HG03064 (cell line): ENCODE measurements at regions not wholly inside any gene's neighbourhood (a gene's known extent, or its start where the extent isn't known, plus 50 kb on each side); places are given as distances from the start of the nearest gene placed in this dataset.
"Not testable (repeated sequence)": the region's sequence is repeated elsewhere in the genome, so short reads cannot be mapped to it uniquely, and the experiment has no call there.

Source experiments
- ATAC-seq: cut with Tn5 transposase; IDR thresholded peaks from one replicate; pipeline ENCODE4 v1.9.1; 2021; ENCODE audit warnings: low read depth; ENCODE audit not compliant: unreplicated experiment

DNA sequence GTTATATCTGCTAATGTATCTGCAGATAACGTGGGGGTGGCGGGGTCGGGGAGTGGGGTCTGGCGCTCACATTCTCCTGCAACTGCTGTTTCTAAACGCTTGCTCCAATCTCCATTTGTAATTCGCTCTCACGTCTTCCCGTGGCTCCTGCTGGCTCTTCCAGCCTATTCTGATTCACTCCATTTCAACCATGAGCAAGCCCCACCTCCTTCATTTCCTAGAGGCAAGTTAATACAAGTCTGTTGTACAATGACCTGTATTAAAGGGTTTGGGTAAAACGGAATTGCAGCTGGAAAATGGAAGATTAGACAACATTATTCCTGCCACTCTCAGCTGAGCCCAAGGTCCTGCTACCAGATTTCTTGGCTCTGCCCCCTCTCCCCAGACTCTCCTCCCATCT lies 132.3 kb downstream of the CSNK2A3 start:
- no peak for ATAC-seq

DNA sequence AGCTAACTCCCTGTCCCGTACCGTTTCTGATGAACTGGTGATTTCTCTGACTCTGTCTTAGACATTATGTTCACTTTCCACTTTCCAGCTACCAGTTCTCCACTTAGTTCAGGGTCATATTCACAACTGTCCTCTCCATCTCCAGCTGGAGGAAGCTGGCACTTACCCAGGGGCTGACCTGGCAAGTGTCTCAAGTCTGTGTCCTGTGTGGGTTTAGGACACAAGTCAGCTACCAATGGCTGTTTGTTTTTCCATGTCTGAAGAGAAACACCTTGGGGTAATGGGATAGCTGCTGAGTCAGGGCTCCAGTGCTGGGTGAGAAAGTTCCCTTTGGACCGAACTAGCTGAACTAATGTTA lies 134.4 kb downstream of the CSNK2A3 start:
- ATAC-seq = no peak

- no peak for ATAC-seq
These were observed 135.0 kb downstream of the CSNK2A3 start for GRCh38 chr11:11217929-11218628.

DNA sequence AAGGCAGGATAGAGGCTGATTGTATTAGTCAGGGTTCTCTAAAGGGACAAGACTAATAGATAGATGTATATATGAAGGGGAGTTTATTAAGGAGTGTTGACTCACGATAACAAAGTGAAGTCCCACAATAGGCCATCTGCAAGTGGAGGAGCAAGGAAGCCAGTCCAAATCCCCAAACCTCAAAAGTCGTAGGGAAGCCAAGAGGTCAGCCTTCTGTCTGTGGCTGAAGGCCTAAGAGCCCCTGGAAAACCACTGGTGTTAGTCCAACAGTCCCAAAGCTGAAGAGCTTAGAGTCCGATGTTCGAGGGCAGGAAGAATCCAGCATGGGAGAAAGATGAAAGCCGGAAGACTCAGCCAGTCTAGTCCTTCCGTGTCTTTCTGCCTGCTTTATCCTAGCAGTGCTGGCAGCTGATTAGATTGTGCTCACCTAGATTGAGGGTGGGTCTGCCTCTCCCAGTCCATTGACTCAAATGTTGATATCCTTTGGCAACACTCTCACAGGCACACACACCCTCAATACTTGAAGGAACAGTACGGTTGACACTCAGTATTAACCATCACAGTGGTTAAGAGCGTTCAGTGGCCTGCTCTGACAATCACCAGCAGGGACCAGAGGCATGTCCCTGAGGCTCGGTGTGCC lies 135.6 kb downstream of the CSNK2A3 start:
- ATAC-seq = no peak

- no peak for ATAC-seq
These were observed 137.1 kb downstream of the CSNK2A3 start for GRCh38 chr11:11215944-11216343.

DNA sequence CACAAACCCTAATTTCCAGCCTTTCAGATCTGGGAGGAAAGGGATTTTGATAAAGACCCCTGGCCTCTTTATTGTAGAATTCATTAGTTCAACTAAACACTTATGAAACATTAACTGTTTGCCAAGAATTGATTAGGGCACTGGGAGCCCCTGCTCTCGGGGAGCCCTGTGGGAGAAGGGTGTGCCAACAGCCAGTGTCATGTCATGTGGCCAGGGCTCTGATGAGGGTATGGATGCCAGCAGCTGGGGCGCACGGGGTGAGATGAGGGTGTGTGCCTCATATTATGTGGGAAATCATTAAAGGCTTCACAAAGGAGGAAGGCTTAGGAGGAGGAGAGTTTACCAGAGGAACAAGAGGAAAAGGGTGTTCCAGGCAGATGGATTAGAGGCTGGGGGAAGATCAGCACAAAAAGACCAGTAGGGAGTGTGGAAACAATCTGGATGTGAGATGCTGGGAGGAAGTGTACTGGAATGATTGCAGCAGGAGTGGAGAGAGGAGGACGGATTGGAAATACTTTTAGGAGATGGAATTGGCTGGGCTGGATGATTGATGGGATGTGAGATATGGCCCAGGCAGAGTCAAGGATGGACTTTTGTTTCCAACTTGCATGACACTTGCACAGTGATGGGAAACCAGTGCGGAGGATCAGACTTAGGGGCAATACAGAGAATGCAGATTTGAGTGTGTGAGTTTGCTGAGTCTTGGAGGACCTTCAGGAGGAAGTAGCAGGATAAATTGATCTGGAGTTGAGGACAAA lies 137.8 kb downstream of the CSNK2A3 start:
- no peak for ATAC-seq

DNA sequence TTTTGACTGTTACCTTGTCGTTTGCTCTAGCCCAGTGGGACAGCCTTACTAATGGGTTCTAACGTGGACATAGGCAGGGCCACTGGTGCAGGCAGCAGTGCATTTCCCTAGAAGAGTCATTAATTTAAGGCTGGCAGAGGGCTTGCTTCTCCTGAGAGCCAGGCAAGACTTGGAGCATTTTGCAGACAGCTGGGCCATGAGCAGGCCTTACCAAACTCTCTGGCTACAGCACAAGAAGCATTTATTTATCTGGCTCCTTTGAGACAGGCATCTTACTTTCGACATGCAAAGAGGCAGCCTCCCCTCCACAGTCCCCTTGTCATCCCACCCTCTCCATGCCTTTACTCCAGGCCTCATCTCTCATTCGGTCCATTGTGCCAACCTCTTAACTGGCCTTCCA lies 139.9 kb downstream of the CSNK2A3 start:
- ATAC-seq = no peak

DNA sequence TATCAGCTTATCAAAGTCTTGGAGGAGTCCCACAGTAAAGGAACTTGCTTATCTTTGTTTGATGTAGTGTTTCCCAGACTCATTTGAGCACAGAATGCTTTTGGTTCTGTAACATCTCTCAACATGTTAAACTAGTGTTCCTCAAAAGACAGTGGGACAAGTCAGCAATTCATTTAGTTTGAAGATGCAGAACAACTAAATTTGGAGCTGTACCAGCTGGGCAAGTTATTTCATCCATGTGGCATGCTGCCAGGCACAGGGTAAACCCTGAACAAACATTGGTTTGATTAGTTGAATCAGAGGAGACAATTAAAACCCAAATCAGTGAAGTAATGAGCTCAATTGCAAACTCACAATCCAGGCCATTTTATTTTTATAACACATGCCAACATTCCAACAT lies 141.2 kb downstream of the CSNK2A3 start:
- no peak for ATAC-seq

DNA sequence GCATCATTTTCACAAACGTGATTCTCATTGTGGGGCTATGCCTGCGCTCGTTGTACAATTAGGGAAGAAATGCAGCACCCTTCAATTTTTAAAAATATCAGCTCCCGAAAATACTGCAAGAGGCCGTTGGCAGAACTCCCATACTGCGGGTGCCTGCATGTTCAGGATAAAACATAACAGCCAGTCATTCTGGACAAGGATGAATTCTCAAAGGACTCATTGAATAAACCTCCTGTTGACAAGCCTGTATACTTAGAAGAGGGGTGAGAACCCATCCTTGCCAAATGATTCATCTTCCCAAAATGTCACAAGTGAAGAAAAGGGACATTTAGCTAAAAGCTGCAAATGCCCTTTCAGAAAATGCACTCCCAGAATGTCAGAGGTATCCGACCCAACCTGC lies 141.9 kb downstream of the CSNK2A3 start:
- ATAC-seq = no peak

DNA sequence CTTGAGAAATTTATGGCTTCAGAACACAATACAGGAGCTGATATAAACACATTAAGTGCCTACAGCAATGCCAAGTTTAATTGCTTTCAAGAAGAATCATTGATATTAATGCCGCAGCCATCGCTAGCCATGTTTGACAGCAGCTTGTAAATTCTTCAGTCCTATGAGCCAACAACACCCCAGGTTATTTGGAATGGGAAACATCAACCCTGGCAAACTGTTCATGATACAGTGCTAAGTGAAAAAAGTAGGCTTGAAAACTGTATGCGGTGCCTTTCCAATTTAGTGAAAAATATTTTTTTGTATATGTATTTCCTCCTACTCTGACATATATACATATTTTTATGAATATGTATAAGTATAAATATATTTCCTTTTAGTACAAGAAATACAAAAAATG lies 142.6 kb downstream of the CSNK2A3 start:
- no peak for ATAC-seq

DNA sequence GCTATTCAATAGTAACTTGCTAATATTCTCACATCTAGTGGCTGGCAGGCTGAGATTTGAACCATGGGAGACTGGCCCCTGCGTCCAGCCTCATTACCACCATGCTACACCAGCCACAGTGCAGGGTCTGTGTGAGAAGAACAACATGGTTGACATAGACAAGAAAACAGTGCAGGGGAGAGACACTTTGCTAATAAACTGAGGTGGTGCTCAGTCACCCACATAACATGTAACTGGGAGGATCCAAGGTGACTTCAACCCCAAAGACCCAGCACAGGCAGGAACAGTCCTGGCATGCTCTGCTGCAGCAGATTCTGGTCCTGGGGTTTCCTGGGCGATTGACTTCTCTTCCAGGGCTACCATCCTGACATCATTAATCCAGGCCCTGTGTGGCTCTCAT lies 143.1 kb downstream of the CSNK2A3 start:
- no peak for ATAC-seq

- ATAC-seq = no peak
These were observed 144.1 kb downstream of the CSNK2A3 start for GRCh38 chr11:11208994-11209393.

DNA sequence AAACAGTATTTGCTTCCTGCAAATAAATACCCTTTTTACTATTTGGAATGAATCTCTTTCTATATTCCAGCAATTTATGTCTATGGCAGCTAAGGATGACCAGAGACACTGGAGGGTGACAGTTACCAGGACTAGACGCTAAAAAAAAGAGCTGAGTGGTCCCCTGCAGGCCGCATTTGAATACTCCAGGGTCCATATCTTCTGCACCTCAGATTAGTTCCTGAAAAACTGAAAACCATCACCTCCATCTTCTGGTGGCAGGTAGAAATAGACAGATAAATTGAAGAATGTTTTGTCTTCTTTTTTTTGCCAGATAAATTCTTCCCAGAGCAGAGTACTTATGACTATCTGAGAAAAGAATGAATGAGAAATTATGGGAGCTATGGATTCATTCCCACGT lies 145.6 kb downstream of the CSNK2A3 start:
- no peak for ATAC-seq

GRCh38 chr11:11206484-11206883 lies 146.6 kb downstream of the CSNK2A3 start:
- no peak for ATAC-seq

- no peak for ATAC-seq
These were observed 150.2 kb downstream of the CSNK2A3 start for GRCh38 chr11:11202885-11203284.

DNA sequence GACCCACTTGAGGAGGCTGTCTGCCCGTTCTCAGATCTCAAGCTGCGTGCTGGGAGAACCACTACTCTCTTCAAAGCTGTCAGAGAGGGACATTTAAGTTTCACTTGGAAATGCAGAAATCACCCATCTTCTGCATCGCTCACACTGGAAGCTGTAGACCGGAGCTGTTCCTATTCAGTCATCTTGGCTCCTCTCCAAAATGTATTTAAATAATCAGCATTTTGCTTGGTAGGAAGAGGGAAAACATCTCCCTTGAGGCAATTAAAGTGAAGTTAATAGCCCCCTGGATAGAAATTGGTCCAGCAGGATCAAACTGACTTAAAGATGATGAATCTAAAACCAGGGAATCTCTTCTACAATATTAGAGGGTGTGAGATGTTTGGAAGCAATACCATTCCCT lies 151.7 kb downstream of the CSNK2A3 start:
- not testable (repeated sequence) for ATAC-seq

GRCh38 chr11:11192541-11192940 lies 160.5 kb downstream of the CSNK2A3 start:
- no peak for ATAC-seq

GRCh38 chr11:11189506-11189905 lies 163.5 kb downstream of the CSNK2A3 start:
- no peak for ATAC-seq

DNA sequence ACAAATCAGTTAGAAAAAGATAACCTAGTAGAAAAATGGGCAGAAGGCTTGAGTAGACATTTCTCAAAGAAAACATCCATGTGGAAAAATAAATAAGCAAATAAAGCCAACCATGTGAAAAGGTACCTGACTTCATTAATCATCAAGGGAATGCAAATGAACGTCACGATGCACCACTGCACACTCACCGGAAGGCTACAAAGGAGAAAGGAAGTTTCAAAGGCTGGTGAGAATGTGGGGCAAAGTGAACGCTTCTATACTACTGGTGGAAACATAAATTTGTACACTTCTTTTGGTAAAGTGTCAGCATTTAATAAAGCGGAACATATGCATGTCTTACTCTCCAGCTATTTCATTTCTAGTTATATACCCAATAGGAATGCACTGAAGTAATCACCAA lies 166.8 kb downstream of the CSNK2A3 start:
- no peak for ATAC-seq

GRCh38 chr11:11182261-11182660 lies 170.8 kb downstream of the CSNK2A3 start:
- ATAC-seq = no peak

GRCh38 chr11:11178671-11179638 lies 174.1 kb downstream of the CSNK2A3 start:
- ATAC-seq = no peak
